Adrenal gland (tissue), 9 donors: ENCODE measurements at regions not wholly inside any gene's neighbourhood (a gene's known extent, or its start where the extent isn't known, plus 50 kb on each side); places are given as distances from the start of the nearest gene placed in this dataset.

ENCODE experiments used
- DNase-seq, 7 donors: peaks; one replicate each; pipeline ENCODE4 v3.0.0-alpha.2; 2019 to 2020
- H3K27ac ChIP-seq, 5 donors: fragments of 200-600 bp; sonication (generic) in 4 of 5; 1 replicate in 3 of 5; 2 replicates in 2 of 5; pipeline versions ENCODE4 v1.5.1 to v1.8.0; 2016 to 2020; ENCODE audit warnings: mild to moderate bottlenecking in 1 of 5
- H3K27me3 ChIP-seq: fragments of 200-600 bp; 2 replicates; pipeline ENCODE4 v1.8.0; 2021
- H3K36me3 ChIP-seq, 2 donors: fragments of 200-600 bp; replicated peaks in 1 of 2; 1 replicate in 1 of 2; 2 replicates in 1 of 2; pipeline versions ENCODE4 v1.5.1 to v1.8.0; 2018 to 2022
- H3K4me1 ChIP-seq, 2 donors: fragments of 200-600 bp; replicated peaks in 1 of 2; 1 replicate in 1 of 2; 2 replicates in 1 of 2; pipeline versions ENCODE4 v1.5.1 to v1.8.0; 2018 to 2021
- H3K4me3 ChIP-seq, 4 donors: fragments of 200-600 bp; sonication (generic) in 3 of 4; one replicate each; pipeline ENCODE4 v1.5.1; 2016 to 2018
- H3K9me3 ChIP-seq, 3 donors: fragments of 200-600 bp; sonication (generic) in 1 of 3; replicated peaks in 1 of 3; 1 replicate in 2 of 3; 2 replicates in 1 of 3; pipeline versions ENCODE4 v1.5.1 to v1.8.0; 2016 to 2021
- CTCF ChIP-seq, 6 experiments: fragments of 450-650 bp in 4 of 6; fragments of 200-600 bp in 2 of 6; sonication (generic) in 1 of 6; IDR thresholded peaks; 1 replicate in 5 of 6; 2 replicates in 1 of 6; pipeline versions ENCODE4 v1.5.1 to v1.8.0; 2016 to 2021; ENCODE audit warnings: antibody characterized with exemption in 6 of 6, mild to moderate bottlenecking in 2 of 6, moderate library complexity in 1 of 6
- POLR2A ChIP-seq, 2 donors: fragments of 450-650 bp; IDR thresholded peaks; one replicate each; pipeline ENCODE4 v1.6.1; 2017; ENCODE audit warnings: antibody characterized with exemption in 2 of 2, mild to moderate bottlenecking in 2 of 2, moderate library complexity in 1 of 2
- WGBS, 4 donors: extraction: QIAGEN DNeasy Blood & Tissue Kit in 2 of 4; methylation state at CpG; one replicate each; pipeline versions ENCODE4 v1.1.5 to v1.1.7; 2013 to 2017; 5-methylcytosine and 5-hydroxymethylcytosine counted together
- intact Hi-C, 2 donors: fragments of 100-400 bp; cut with DNase I; formaldehyde crosslinking; loops; one replicate each; pipeline versions ENCODE4 v1.14.1 to v1.15.0; 2022 to 2023
- donor health status: healthy with polysubstance abuse.
- donor health status: Bipolar disorder and iron deficiency.
- donor health status: DM: yes; HTN: yes; CAD: no.
- donor health status: DM: no; HTN: no; CAD: no.
- donor health status: DM: no; HTN: no; CAD: no.

- Histone ChIP-seq H3K27me3 (no peaks in the 10 kb centered on the region), H3K4me1 (no peaks in the 10 kb centered on the region), H3K36me3 (no peaks in the 10 kb centered on the region), H3K27ac (no peak overlapping the region), H3K4me3 (no peak overlapping the region), H3K9me3 (no peaks in the 10 kb centered on the region)
- TF ChIP-seq CTCF (IDR thresholded peaks at IDR 0.05) (no peak), POLR2A (IDR thresholded peaks at IDR 0.05) (no peak)
- intact Hi-C loops, result no loop called here
- WGBS, 4 donors, result 68 to 75% (median 69%) methylated on average over 3 of the region's 3 CpGs
- no peak for DNase-seq
Observed at GRCh38 chr2:58951722-58952121, 710.6 kb upstream of the FANCL start.

- Histone ChIP-seq H3K4me1 (no peaks in the 10 kb centered on the region), H3K9me3 (no peaks in the 10 kb centered on the region), H3K27ac (no peak overlapping the region), H3K4me3 (no peak overlapping the region), H3K36me3 (no peaks in the 10 kb centered on the region), H3K27me3 (no peaks in the 10 kb centered on the region)
- no peak for DNase-seq
- 69 to 74% (median 72%) methylated on average over 4 of the region's 4 CpGs for WGBS, 4 donors
- TF ChIP-seq CTCF (IDR thresholded peaks at IDR 0.05) (no peak), POLR2A (IDR thresholded peaks at IDR 0.05) (no peak)
- intact Hi-C loops, result no loop called here
Observed at GRCh38 chr2:58950795-58951462, 709.8 kb upstream of the FANCL start.

DNA sequence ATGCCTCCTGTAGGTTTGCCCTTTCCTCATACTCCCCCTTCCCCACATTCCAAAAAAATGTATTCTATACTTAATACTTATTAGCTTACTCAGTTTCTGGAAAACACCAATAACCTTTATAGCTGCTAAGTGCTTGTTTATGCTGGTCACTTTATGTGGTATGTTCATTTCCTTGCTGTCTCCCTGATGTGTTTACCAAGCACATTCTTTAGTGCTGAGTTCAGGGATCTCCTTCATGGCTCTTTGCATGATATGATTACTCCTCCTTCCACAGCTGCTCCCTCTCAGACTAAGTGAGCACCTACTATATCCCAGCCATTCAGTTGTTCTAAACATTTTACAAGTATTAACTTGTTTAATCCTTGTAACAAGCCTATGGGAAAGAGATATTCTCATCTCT, 698.3 kb upstream of the FANCL start:
- Histone ChIP-seq H3K4me1 (no peaks in the 10 kb centered on the region), H3K36me3 (no peaks in the 10 kb centered on the region), H3K9me3 (no peaks in the 10 kb centered on the region), H3K27ac (no peak overlapping the region), H3K27me3 (no peaks in the 10 kb centered on the region), H3K4me3 (no peak overlapping the region)
- intact Hi-C loops, result no loop called here
- TF ChIP-seq CTCF (IDR thresholded peaks at IDR 0.05) (no peak), POLR2A (IDR thresholded peaks at IDR 0.05) (no peak)
- DNase-seq, result no peak

DNA sequence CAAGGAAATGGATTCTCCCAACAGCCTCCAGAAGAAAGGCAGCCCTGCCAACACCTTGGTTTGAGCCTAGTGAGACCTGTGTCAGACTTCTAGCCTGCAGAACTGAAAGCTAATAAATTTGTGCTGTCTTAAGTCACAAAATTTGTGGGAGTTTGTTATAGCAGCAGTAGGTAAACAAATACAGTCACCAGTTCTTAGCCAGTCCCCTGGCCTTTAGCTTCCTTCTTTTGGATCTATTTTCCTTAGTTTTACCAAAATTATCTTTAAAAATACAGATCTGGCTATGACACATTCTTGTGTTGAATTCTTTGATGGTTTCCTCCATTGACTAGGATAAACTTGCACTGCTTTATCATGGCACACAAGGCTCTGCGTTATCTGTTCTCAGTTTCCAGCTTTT, 697.9 kb upstream of the FANCL start:
- 82 to 100% (median 91%) methylated on average over 1 of the region's 1 CpG for WGBS, 4 donors
- no peak for DNase-seq
- intact Hi-C loops, result no loop called here

More for the DNA sequence above, 697.9 kb upstream of the FANCL start:
- TF ChIP-seq CTCF (IDR thresholded peaks at IDR 0.05) (no peak), POLR2A (IDR thresholded peaks at IDR 0.05) (no peak)
- H3K4me1 ChIP-seq, result no peaks in the 10 kb centered on the region
- H3K4me3 ChIP-seq, result no peak overlapping the region
- no peak overlapping the region for H3K27ac ChIP-seq
- no peaks in the 10 kb centered on the region for H3K9me3 ChIP-seq
- H3K27me3 ChIP-seq, result no peaks in the 10 kb centered on the region
- no peaks in the 10 kb centered on the region for H3K36me3 ChIP-seq
